NT2/D1 (cell line): ENCODE measurements at regions not wholly inside any gene's neighbourhood (a gene's known extent, or its start where the extent isn't known, plus 50 kb on each side); places are given as distances from the start of the nearest gene placed in this dataset.

ENCODE experiments used
- SUZ12 ChIP-seq: IDR thresholded peaks from 2 replicates; pipeline ENCODE4 v1.6.1; 2011; ENCODE audit not compliant: insufficient read length, insufficient read depth; ENCODE audit errors: extremely low read depth
- YY1 ChIP-seq: IDR thresholded peaks from 2 replicates; pipeline ENCODE4 v1.6.1; 2011; ENCODE audit not compliant: insufficient read length, insufficient read depth

GRCh38 chr11:96969251-96969650, 579.4 kb downstream of the JRKL start:
- no peak for TF ChIP-seq SUZ12
- no peak for TF ChIP-seq YY1
